Nucleus accumbens (tissue), 56 donors: ENCODE measurements at regions not wholly inside any gene's neighbourhood (a gene's known extent, or its start where the extent isn't known, plus 50 kb on each side); places are given as distances from the start of the nearest gene placed in this dataset.

ENCODE experiments used
- DNase-seq, 56 donors: peaks; one replicate each; lab custom pipeline; 2025; lab: John Stamatoyannopoulos, UW

DNA sequence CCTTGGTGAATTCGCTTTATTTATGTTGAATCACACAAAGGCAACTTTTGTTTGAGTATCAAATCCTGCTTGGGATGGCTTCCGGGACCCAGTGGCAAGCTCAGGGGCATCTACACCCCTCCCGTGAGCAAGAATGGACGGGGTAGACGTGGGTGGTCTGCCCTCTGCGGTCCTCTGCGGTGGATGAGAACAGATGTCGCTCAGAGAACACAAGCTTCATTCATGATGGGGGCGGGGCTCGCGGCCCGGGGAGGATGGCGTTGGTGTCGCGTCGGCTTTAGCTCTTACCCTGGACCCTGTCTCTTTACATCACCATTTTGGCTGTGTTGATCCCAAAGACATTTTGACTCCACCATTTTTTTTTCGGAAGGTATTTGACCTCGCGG lies 158.5 kb upstream of the RTL1 start:
- no peak for DNase-seq

DNA sequence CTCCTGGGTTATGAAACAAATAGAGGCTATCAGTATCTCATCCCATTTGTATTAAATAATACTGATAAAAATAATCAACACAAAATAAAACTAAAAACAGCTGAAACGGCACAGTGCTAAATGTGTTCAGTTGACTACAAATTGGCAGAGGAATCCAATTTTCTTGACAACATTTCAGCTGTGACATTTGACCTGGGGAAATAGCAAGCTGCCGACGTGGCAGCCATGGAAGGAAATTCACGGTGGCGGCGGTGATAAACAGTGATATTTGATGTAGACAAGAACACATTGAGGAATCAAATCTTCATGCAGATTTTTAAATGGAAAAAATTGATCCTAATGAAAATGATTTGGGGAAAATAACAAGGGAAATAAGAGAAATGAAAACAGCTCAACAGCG lies 159.1 kb upstream of the RTL1 start:
- no peak for DNase-seq

DNA sequence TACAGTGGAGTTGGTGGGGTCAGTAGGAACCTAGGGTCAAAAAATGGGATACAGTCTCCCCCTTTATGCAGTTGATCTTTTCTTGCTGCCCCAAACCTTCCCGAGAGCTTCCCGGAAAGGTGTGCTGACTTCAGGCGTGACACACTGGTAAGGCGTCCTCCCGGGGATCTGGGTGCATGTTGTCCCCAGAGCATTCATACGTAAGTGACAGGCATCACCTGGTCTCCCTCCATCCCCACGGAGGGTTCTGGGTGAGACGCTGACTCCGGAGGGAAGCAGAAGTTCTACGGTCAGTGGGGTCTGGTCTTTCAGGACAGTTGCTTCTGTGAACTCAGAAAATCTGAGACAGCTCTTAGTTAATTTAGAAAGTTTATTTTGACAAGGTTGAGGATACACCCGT lies 159.6 kb upstream of the RTL1 start:
- no peak for DNase-seq

DNA sequence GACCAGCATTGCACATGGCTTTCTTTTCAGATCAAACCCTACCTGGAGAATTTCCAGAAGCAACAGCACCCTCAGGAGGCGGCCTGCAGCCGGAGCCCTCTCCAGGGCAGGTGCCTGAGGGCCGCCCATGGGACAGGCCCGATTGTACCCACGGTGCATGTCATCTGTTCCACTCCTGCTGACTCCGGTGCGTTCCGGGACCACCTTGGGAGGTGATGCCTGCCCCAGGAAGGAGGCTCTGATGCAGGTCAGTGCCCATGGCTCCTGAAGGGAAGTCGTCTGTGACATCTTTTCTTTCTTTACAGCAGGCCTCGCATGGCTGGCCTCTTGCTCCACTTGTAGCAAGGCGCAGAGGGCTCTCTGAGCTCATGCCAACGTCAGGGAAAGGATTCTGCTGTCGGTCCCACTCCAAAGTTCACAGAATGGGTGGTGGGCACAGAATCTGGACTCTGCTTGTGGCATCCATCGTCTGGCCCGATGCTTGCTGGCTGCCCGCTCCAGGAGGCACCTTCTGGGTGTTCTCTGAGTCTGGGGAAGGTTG lies 160.7 kb upstream of the RTL1 start:
- DNase-seq: no peak

DNA sequence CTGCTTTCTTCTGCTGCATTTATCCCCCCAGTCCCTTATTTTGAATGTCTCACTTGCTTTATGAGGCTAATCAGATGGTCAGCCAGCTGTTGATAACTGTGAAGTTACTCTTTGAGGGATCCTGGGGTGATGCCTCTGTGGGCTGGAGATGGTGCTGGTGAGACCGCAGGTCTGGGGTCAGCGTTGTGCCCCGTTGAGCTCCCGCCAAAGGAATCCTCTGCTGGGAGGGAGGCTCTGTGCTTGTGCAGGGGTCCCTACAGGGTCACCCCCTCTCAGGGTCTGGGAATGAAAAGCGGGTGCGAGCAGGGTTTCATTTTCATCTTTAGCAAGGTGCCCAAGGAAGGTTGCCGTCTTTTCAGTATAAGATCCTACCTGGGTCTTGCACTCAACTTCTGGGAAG lies 161.2 kb upstream of the RTL1 start:
- no peak for DNase-seq

DNA sequence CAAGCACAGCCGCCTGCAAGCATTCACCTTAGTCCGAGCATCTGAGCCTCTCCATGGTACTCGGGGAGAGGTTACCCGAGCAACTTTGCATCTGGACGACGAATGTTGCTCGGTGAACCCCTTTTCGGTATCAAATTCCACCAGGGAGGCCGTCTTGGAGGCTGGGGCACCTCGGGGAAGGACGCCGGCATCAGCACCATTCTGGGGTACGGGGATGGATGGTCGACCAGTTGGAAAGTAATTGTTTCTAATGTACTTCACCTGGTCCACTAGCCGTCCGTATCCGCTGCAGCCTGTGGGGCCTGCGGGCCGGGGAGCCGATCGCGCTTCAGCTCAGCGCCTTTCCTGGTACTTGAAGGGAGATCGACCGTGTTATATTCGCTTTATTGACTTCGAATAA lies 161.7 kb upstream of the RTL1 start:
- no peak for DNase-seq

DNA sequence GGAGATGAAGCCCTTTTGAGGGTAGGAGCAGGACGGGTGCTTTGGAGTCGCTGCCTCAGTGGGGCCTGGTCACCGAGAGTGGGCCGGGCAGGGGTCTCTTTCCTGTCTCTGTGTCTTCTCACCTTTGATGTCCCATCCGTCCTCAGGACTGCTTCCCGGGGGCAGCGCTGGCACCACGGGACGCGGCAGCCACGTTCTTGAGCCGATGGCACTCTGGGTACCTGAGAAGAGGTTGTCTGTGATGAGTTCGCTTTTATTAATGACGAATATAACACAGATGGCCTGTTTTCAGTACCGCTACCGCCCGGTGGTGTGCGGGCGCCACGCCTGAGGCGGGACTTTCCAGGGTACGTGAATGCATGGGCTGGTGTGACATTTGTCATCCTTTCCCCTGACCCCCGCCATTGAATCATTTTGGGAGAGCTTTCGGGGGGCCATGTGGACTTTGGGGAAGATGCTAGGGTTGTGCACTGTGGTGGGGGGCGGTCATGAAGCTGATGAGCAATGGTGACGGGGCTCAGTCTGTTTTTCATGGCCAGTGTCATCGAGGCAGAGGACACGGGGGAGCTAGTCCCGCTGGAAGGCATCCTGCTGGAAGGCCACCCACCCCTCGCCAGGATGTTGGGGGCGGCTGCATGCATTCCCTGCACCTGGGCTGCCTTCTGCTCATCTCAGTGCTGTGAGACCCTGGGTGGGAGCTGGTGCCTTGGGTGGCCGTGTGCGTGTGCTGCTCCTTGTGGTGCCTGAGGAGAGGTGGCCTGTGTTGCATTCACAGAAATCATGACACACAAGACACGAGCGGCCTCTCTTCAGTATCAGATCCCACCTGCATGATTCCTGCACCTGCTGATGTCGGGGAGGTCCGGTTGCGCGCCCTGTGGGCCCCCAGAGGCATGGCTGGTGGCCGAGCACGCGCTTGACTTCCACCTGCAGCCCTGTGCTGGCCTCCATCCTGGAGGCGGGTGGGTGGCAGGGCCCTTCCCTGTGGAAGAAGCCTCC lies 162.5 kb upstream of the RTL1 start:
- DNase-seq: no peak

DNA sequence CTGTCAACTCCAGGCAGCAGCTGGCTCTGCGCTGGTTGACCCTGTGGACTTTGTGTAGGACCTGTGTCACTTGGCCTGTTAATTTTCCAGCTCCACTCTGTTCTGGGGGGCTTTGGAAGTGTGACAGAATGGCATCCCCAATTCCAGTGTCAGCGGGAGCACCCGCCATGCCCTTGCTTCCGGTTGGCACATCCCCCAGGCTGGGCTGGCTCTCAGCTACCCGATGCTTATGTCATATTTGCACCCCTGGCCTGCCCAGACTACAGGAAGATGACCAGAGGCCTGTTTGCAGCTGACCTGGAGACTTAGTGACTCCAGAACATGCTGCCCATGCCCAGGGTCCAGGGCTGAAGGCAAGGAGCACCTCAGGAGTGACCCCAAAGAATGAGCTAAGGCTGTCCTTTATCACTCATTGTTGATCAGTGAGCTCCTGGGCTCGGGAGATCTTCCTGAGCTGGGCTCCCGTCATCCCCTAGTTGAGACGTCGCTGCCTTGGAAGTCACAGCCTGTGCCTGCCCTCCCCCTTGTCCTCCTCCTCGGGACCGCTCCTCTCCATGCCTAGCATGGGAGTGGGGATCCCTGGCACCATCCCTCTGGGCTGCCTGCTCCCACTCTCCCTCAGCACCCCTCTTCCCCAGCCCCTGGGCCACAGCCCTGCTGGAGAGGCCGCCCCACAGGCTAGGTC lies 163.4 kb upstream of the RTL1 start:
- no peak for DNase-seq

DNA sequence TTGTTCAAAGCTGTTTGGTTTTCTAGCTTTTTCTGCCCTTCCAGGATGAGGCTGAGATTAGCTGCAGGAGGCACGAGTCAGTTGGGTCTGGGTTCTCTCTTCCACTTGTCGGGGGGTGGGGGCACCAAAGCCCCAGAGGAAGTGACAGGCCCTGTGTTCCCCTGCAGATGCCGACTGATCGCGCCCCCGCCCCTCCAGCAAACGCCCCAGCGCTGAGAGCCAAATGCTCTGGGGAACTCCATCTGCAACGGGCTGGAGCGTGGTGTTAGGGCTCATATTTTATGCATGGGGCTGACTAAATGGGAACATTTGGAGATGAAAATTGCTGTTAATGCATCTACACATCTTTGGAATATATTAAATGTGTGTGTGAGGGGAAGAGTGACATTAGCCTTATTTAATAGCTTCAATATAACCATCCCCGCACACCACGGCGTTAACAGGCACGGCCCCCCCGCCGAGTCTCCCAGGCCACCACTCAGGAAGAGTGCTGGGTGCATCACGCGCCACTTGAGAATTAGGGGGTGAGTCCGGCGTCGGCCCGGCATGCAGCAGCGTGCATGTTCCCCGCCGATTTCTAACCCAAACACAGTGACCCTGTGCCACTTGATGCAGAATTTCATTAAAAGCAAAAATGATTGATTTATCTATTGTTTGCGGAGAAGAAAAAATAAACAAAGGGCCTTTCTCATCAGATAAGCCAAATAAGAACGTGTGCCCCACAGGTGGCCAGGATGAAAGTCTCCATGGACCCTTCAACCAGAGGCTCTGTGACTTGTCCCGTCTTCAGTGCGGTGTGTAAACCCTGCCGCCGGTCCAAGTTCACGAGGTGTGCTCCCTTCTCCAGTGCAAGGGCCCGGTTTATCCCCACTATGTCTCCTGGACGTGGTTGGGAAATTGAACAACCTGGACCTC lies 165.0 kb upstream of the RTL1 start:
- peak in 9 of 56 donors; percentile 12 to 37 (median 24) for DNase-seq

DNA sequence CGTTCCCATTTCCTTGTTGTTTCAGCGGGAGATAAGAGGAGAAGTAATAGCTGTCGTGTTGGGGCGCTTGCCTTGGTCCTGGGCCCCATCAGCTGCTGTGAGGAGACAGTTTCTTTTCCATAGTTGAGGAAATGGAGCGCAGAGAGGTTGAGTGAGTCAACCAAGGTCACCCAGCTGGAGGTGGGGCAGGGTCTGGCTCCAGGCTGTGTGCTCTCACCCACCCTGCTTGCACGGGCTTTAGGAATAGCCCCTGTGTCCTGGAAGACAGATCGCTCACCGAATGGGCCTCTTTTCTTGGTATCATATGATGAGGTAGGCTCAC lies 165.7 kb upstream of the RTL1 start:
- no peak for DNase-seq

DNA sequence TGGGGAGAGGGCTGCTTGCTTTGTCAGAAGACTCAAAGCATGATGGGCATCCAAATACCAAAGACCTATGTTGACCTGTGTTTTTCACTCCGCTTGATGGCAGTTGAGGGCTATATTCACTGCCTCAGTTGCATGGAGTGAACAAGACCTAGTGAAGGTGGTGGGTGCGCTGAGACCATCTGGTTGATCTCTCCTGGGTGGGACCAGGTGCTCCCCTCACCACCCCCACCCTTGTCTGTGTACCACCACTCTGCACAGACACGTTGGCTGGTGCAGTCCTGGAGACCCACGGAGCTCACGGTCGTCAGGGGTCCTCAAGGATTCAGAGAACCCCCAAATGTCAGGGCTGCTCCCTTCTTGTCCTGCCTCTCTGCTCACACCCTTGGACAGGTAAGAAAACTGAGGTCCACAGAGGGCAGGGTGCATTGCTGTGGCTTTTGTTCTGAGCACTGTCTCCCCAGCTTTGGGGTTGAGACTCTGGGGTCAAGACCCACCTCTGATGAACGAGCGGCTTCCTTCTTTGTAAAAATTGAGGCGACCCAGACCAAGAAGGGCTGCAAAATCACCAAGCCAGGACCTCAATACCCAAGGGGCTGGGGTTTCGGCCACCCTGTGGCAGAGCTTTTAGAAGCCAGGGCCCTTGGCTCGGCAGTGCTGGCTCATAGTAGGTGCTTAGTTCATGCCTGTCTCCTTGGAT lies 166.3 kb upstream of the RTL1 start:
- DNase-seq: no peak

DNA sequence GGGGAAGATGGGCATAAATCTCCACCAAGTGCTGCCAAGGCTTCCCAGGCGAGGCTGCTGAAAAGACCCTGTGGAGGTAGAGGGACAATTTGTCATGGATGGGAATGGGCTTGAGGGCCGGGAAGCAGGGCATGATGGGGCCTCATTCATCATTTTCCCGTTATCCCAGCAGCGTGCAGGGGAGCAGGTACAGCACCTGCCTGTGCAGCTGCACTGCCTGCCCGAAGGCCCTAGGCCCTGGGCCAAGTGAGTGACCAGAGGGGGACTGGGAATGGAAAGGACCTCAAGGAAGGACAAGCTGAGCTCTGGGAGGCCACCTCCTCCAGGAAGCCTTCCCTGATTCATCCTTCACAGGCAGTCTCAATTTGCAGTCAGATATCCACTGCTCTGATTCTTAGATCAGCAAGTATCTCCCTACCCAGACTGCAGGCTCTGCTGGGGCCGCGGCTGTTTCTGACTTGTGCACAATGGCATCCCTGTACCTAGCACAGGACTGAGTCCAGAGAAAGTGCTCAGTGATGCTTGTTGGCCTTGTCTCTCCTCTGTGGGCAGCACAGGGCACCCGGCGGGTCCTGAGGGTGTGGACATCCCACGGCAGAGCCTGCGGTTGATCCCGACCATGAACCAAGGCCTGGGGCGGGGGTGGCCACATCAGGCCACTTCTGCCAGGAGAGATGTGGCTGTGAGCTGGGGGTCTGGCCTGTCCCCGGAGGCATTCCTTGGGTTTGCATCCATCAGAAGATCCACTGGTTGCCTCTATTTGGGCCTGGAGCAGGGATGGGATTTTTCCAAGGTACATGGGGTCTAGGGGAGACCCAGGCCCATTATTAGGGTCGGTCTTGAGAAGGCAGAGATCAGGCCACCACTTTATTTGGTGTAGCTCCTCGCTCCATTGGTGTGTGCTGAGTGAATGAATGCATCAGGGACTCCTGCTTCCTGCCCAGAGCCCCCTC lies 167.3 kb upstream of the RTL1 start:
- no peak for DNase-seq

DNA sequence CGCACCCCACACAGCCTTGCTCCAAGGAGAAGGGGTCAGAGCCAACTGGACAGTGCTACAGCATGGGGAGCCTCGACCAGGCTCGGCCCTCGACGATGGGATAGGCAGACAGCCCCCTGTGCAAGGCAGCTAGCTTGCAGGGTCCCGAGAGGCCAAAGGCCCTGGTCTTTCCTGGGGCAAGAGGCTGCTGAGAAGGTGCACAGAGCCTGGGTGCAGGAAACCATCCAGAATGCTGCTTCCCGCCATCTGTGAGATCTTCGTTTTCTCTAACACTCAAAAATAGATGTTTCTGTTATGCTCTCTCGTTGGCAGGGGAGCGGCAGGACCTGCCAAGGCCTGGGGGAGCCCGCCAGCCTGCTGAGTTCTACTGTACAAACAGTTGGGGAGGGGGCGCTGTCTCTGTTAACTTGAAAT lies 168.0 kb upstream of the RTL1 start:
- DNase-seq: no peak

DNA sequence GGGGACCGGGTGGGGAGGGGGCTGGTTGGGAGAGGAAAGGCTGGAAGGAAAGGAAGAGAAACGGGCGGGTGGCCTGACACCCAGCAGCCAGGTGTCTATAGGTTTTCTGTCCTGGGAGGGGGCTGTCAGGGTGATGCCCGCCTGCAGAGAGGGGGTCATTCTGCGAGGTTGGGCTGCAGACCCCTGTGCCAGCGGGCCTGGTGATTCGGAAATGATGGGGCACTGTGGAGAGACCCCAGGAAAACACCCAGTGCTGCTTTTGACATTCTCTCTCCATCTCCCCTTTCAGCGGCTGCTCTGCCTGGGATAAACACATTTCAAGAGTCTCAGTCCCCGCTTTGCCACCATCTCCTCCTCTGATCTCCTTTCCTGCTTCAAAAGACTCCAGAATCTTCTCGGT lies 168.5 kb upstream of the RTL1 start:
- no peak for DNase-seq

DNA sequence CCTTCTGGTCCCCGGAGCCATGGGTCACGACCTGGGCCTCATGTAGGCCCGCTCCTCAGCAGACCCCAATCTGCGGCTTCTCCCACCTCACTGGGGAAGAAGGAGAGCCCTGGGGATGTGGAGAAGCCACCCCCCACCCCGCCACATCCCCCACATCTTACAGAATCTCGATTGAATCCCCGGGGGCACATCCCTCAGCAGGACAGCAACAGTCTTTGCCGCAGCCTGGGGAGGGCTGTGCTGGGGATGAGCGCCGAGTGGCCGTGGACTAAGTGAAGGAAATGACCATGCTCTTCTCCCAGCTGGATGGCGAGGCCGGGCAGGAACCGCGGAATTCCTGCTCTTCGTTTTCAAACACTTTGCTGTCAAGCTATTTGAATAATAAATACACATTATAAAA lies 169.0 kb upstream of the RTL1 start:
- no peak for DNase-seq

DNA sequence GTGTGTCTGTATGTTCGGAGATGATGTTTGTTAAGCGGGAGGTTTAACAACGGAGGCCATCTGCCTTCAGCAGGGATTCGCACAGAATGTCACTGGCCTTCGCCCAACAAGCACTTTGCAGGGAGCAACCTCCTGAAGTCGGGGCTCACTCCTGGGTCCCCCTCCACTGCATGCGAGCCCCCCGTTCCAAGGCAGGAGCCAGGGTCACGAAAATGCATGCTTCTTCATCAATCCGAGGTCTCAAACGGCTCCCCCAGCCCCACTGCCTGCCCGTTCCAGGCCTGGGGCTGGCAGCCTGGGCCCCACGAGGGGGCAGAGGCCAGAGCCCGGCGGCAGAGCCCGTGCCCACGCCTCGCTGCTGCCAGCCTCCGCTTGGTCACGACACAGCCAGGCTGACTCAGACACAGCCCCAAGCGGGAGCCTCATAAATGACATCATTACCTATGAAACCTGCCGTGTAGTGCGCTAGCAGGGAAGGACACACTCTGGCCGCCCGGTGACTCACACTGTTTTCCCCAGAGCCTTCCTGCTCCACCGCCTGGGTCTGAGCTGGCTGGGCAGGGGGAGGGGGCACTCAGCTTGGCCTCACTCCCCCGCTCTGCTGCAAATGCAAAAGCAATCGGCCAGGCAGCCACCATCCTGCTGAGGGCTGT lies 169.5 kb upstream of the RTL1 start:
- DNase-seq: peak in 13 of 56 donors; percentile 19 to 77 (median 45)

DNA sequence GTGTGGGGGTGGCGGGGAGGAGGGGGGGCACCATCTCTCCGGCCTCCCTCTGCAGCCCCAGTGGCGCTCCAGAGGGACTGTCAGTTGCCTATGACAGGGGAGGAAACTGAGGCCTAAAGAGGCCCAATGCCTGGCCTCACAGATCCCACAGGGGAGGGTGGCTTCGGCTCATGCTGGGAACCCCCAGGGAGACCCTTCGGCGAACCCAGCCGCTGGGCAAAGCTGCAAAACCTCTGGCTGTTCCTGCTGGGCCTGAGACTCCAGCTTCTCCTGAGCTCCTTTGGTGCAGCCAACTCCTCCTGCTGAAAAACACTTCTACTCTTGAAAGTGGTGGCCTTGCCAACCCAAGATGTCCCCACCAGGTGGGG lies 170.1 kb upstream of the RTL1 start:
- no peak for DNase-seq
